Stimulated activated CD4-positive, alpha-beta T cell treated with anti-CD3 and anti-CD28 coated beads, Interleukin-1b, Interleukin-23, amount 100 ng/mL, for 24 hours (primary cell): ENCODE measurements at regions not wholly inside any gene's neighbourhood (a gene's known extent, or its start where the extent isn't known, plus 50 kb on each side); places are given as distances from the start of the nearest gene placed in this dataset.

ENCODE experiments used
- DNase-seq, 4 experiments: peaks; one replicate each; pipeline ENCODE4 v3.0.0-alpha.2; 2020; ENCODE audit warnings: low read depth in 4 of 4, low spot score in 1 of 4

- no peak for DNase-seq
Measured at GRCh38 chr20:18971121-18971520, 157.5 kb downstream of the SCP2D1 start.

- no peak for DNase-seq
Measured at GRCh38 chr20:18971574-18971973, 158.0 kb downstream of the SCP2D1 start.

GRCh38 chr20:18972251-18972876 lies 158.8 kb downstream of the SCP2D1 start:
- DNase-seq = no peak

GRCh38 chr20:18973529-18974173 lies 160.1 kb downstream of the SCP2D1 start:
- no peak for DNase-seq

- no peak for DNase-seq
Measured at GRCh38 chr20:18974660-18975059, 161.1 kb downstream of the SCP2D1 start.

GRCh38 chr20:18977441-18977840 lies 163.9 kb downstream of the SCP2D1 start:
- DNase-seq = no peak

GRCh38 chr20:18978311-18978710 lies 164.7 kb downstream of the SCP2D1 start:
- DNase-seq = no peak

- no peak for DNase-seq
Measured at GRCh38 chr20:18979132-18979531, 165.5 kb downstream of the SCP2D1 start.

- no peak for DNase-seq
Measured at GRCh38 chr20:18981962-18982539, 168.5 kb downstream of the SCP2D1 start.

- DNase-seq = no peak
Measured at GRCh38 chr20:18983796-18984195, 170.2 kb downstream of the SCP2D1 start.

- DNase-seq = no peak
Measured at GRCh38 chr20:18984238-18985200, 170.9 kb downstream of the SCP2D1 start.

GRCh38 chr20:18985551-18985950 lies 172.0 kb downstream of the SCP2D1 start:
- no peak for DNase-seq

GRCh38 chr20:18986146-18986830 lies 172.7 kb downstream of the SCP2D1 start:
- no peak for DNase-seq

GRCh38 chr20:18986895-18987580 lies 173.5 kb downstream of the SCP2D1 start:
- no peak for DNase-seq

GRCh38 chr20:18987781-18988360 lies 174.3 kb downstream of the SCP2D1 start:
- no peak for DNase-seq

- DNase-seq = no peak
Measured at GRCh38 chr20:18988701-18989100, 175.1 kb downstream of the SCP2D1 start.

GRCh38 chr20:18989736-18990474 lies 176.3 kb downstream of the SCP2D1 start:
- DNase-seq = no peak

GRCh38 chr20:18991012-18991411 lies 177.4 kb downstream of the SCP2D1 start:
- no peak for DNase-seq

GRCh38 chr20:18992418-18992817 lies 178.8 kb downstream of the SCP2D1 start:
- DNase-seq = no peak
